SK-N-MC (cell line): ENCODE measurements at regions not wholly inside any gene's neighbourhood (a gene's known extent, or its start where the extent isn't known, plus 50 kb on each side); places are given as distances from the start of the nearest gene placed in this dataset.

ENCODE experiments used
- DNase-seq: peaks from one replicate; pipeline ENCODE4 v3.0.0-alpha.2; 2011; ENCODE audit warnings: low read depth, low spot score
- H3K27ac ChIP-seq: fragments of 200-600 bp; sonication (generic); 2 replicates; pipeline ENCODE4 v1.5.1; 2016; ENCODE audit warnings: mixed run types
- H3K36me3 ChIP-seq: fragments of 200-600 bp; sonication (generic); 2 replicates; pipeline ENCODE4 v1.6.1; 2017; ENCODE audit warnings: antibody characterized with exemption, low read length, mixed read lengths; ENCODE audit not compliant: insufficient read depth
- H3K4me3 ChIP-seq: fragments of 200-600 bp; sonication (generic); 2 replicates; pipeline ENCODE4 v1.5.1; 2016
- H3K9ac ChIP-seq: fragments of 200-600 bp; sonication (generic); 2 replicates; pipeline ENCODE4 v1.8.0; 2017; ENCODE audit warnings: mixed run types, mixed read lengths; ENCODE audit not compliant: insufficient read length
- H3K9me3 ChIP-seq: fragments of 200-600 bp; sonication (generic); 2 replicates; pipeline ENCODE4 v1.6.1; 2017; ENCODE audit warnings: low read depth, mild to moderate bottlenecking, antibody characterized with exemption, low read length, moderate library complexity, mixed read lengths
- EZH2 ChIP-seq: fragments of 200-600 bp; sonication (generic); IDR thresholded peaks from one replicate; pipeline ENCODE4 v1.6.1; 2017; ENCODE audit warnings: antibody characterized with exemption
- FOXP2 ChIP-seq: optimal IDR thresholded peaks from 2 replicates; pipeline ENCODE3; 2011; ENCODE audit warnings: mild to moderate bottlenecking, moderate library complexity; ENCODE audit not compliant: insufficient read depth; ENCODE audit errors: extremely low read length, control extremely low read depth
- POLR2AphosphoS5 ChIP-seq: IDR thresholded peaks from 2 replicates; pipeline ENCODE4 v1.6.1; 2012; ENCODE audit warnings: mild to moderate bottlenecking, low read depth, low read length, borderline replicate concordance

GRCh38 chr5:75856056-75856455, 138.8 kb upstream of the POC5 start:
- Histone ChIP-seq H3K4me3 (no peak overlapping the region), H3K36me3 (no peaks in the 10 kb centered on the region), H3K27ac (no peak overlapping the region), H3K9me3 (no peaks in the 10 kb centered on the region), H3K9ac (no peak overlapping the region)
- DNase-seq, result no peak
- TF ChIP-seq POLR2AphosphoS5 (no peak), FOXP2 (no peak), EZH2 (no peak)

- TF ChIP-seq EZH2 (no peak), POLR2AphosphoS5 (no peak), FOXP2 (no peak)
- H3K27ac ChIP-seq, result no peak overlapping the region
Measured at GRCh38 chr5:75848077-75848476, 130.8 kb upstream of the POC5 start.

DNA sequence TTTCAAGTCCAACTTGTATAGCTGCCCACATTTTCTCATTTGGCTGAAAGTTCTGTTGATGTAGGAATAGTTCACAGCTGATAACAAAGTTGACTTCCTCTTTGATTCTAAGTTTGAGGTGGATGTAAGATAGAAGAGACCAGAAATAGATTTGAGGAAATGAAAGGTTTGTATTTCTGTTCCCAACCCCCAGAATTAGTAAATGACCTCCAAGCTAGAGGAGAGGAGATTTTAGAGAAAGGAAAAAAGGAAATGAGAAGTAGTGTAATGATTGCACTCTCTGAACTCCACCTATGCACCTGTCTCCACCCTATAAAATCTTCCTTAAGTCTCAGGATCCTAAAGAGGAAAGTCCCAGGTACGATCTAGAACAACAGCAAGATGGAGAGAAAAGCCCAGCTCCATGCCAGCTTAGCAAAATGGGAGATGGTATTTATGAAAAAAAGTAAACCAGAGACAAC, 130.4 kb upstream of the POC5 start:
- no peak for DNase-seq
- Histone ChIP-seq H3K9ac (no peak overlapping the region), H3K27ac (no peak overlapping the region)

More at GRCh38 chr5:75848077-75848476, 130.8 kb upstream of the POC5 start:
- no peak for DNase-seq
- Histone ChIP-seq H3K9me3 (no peaks in the 10 kb centered on the region), H3K9ac (no peak overlapping the region), H3K4me3 (no peak overlapping the region), H3K36me3 (no peaks in the 10 kb centered on the region)

GRCh38 chr5:75844301-75844700, 127.1 kb upstream of the POC5 start:
- DNase-seq, result no peak
- Histone ChIP-seq H3K9ac (no peak overlapping the region), H3K27ac (no peak overlapping the region), H3K4me3 (no peak overlapping the region), H3K9me3 (no peaks in the 10 kb centered on the region), H3K36me3 (no peaks in the 10 kb centered on the region)
- TF ChIP-seq FOXP2 (no peak), POLR2AphosphoS5 (no peak), EZH2 (no peak)

More for the DNA sequence above, 130.4 kb upstream of the POC5 start:
- no peak overlapping the region for H3K4me3 ChIP-seq
- H3K36me3 ChIP-seq, result no peaks in the 10 kb centered on the region
- H3K9me3 ChIP-seq, result no peaks in the 10 kb centered on the region
- TF ChIP-seq POLR2AphosphoS5, result no peak
- no peak for TF ChIP-seq FOXP2
- TF ChIP-seq EZH2, result no peak

DNA sequence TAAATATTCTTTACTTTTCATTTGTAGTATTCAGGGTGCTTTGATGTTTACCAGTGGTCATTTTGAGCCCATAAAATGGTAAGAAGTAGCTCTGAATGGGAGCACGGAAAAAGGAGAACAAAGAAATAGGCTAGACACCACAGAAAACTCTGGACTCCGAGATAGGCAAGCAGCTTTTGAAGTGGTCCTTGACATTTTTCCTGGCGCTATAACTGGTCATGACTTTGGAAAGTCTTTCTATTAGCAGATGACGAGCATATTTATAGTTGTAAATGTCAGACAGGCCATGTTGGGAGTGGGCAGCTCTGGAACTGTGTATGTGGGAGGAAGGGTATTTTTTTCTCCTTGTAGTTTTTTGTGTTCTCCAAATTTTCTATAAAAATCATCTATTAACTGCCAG, 126.1 kb upstream of the POC5 start:
- Histone ChIP-seq H3K9me3 (no peaks in the 10 kb centered on the region), H3K4me3 (no peak overlapping the region), H3K9ac (no peak overlapping the region), H3K36me3 (no peaks in the 10 kb centered on the region), H3K27ac (no peak overlapping the region)
- DNase-seq, result no peak
- TF ChIP-seq POLR2AphosphoS5 (no peak), FOXP2 (no peak)

DNA sequence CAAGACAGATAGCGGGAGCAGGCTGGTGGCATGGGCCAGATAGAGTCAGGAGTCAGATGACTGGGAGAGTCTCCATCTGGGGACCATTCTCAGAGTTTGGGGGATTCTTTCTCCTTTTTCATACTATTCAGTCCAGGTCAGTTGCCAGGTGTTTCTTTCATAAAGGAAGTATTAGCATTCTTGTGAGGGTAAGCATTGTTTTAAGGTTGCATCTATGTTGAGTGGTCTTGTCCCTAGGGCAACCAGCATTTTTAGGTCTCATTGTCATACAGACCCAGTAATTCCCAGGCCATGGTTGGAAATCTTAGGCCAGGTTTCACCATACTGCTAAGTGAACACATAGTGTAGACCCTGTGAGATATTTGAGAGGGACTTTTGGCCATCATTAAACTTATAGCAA, 122.3 kb upstream of the POC5 start:
- Histone ChIP-seq H3K36me3 (no peaks in the 10 kb centered on the region), H3K9ac (no peak overlapping the region), H3K4me3 (no peak overlapping the region), H3K27ac (no peak overlapping the region), H3K9me3 (no peaks in the 10 kb centered on the region)
- no peak for DNase-seq
- TF ChIP-seq POLR2AphosphoS5 (no peak), EZH2 (no peak), FOXP2 (no peak)

- Histone ChIP-seq H3K27ac (no peak overlapping the region; the same call in 1 of the 2 replicates), H3K9ac (no peak overlapping the region), H3K9me3 (no peaks in the 10 kb centered on the region), H3K36me3 (no peaks in the 10 kb centered on the region), H3K4me3 (no peak overlapping the region)
- TF ChIP-seq FOXP2, result no peak
- TF ChIP-seq POLR2AphosphoS5, result no peak; the same call in 1 of the 2 replicates
- no peak for TF ChIP-seq EZH2
- DNase-seq, result no peak
Measured at GRCh38 chr5:75837258-75837841, 120.1 kb upstream of the POC5 start.

GRCh38 chr5:75831561-75831960, 114.3 kb upstream of the POC5 start:
- no peaks in the 10 kb centered on the region for H3K9me3 ChIP-seq
- no peak overlapping the region for H3K27ac ChIP-seq
- TF ChIP-seq FOXP2 (no peak), POLR2AphosphoS5 (no peak), EZH2 (no peak)
- no peak overlapping the region for H3K9ac ChIP-seq
- H3K4me3 ChIP-seq, result no peak overlapping the region
- DNase-seq, result no peak
- no peaks in the 10 kb centered on the region for H3K36me3 ChIP-seq

- Histone ChIP-seq H3K4me3 (no peak overlapping the region), H3K36me3 (no peaks in the 10 kb centered on the region), H3K27ac (no peak overlapping the region), H3K9ac (no peak overlapping the region), H3K9me3 (no peaks in the 10 kb centered on the region)
- DNase-seq, result no peak
- no peak for TF ChIP-seq FOXP2
- TF ChIP-seq EZH2, result no peak
Measured at GRCh38 chr5:75828029-75828428, 110.8 kb upstream of the POC5 start.
